ENCODE measurements at regions not wholly inside any gene's neighbourhood (a gene's known extent, or its start where the extent isn't known, plus 50 kb on each side); places are given as distances from the start of the nearest gene placed in this dataset.
A peak's percentile ranks its signal among the peaks of the same experiment; 100 is the strongest.

DNA sequence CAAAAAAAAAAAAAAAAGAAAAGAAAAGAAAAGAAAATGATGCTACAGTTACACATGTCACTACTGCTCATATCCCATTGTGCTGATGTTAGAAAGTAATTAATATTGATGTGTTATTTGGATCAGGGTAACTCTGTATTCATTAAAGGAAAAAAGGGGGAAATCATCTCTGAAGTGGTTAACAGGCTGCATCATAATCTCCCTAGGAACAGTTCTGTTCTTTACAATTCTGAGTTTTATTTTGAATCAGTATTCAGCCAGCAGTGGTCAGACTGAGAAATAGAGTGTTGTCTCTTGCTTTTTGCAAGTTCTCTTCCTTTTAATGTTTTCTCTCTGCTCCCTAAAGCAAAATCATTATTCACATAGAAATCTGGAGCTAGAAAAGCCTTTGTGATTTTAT lies 128.6 kb upstream of the CRY1 start:
- TF ChIP-seq, protein P1, sequence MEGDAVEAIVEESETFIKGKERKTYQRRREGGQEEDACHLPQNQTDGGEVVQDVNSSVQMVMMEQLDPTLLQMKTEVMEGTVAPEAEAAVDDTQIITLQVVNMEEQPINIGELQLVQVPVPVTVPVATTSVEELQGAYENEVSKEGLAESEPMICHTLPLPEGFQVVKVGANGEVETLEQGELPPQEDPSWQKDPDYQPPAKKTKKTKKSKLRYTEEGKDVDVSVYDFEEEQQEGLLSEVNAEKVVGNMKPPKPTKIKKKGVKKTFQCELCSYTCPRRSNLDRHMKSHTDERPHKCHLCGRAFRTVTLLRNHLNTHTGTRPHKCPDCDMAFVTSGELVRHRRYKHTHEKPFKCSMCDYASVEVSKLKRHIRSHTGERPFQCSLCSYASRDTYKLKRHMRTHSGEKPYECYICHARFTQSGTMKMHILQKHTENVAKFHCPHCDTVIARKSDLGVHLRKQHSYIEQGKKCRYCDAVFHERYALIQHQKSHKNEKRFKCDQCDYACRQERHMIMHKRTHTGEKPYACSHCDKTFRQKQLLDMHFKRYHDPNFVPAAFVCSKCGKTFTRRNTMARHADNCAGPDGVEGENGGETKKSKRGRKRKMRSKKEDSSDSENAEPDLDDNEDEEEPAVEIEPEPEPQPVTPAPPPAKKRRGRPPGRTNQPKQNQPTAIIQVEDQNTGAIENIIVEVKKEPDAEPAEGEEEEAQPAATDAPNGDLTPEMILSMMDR (IDR thresholded peaks at IDR 0.05; ENCODE audit: control insufficient read depth, insufficient read depth, low read depth, low read length, missing control alignments): no peak
- H3K4me3 ChIP-seq (ENCODE audit: control insufficient read depth, low read depth, low read length): no peak overlapping the region
- no peak for DNase-seq (ENCODE audit: low read depth)

DNA sequence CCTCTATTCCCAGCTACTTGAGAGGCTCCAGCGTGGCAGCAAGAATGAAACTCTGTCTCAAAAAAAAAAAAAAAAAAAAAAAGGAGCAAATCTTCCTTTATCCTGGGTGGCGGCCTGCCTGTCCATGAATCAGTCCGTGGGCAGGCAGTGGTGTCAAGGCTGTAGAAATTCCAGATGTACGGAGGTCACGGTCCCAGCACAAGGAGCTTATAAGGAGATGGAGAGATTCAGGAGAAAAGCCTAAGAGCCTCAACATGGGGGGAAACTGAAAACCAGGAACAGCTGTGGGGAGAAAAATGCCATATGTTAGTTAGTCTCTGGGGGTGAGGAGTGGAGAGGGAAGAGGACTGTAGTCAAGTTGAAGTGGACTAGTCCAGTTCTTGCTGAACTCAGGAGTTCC lies 130.5 kb upstream of the CRY1 start:
- no peak overlapping the region for H3K4me3 ChIP-seq (ENCODE audit: control insufficient read depth, low read depth, low read length)
- TF ChIP-seq, protein P1 (IDR thresholded peaks at IDR 0.05; ENCODE audit: control insufficient read depth, insufficient read depth, low read depth, low read length, missing control alignments): no peak
- DNase-seq (ENCODE audit: low read depth): peak; percentile 14

DNA sequence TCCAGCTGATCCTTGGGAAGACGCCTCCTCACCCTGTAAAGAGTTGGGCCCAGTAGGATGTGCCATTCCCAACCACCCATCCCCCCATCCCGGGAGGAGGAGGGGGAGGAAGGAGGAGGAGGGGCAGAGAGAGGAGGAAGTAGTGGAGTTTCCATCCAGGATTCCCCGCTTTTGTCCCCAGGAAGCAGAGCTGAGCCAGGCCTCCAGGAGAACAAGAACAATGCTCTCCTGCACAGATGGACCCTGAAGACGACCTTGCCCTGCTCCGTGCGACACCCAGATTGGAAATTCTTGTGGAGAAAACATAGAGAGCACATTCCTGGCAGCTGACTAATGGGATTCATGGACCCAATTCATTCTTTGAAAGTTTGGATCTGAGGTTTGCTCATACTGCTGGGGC lies 132.3 kb upstream of the CRY1 start:
- DNase-seq (ENCODE audit: low read depth): no peak
- H3K4me3 ChIP-seq (ENCODE audit: control insufficient read depth, low read depth, low read length): no peak overlapping the region
- TF ChIP-seq, protein P1 (IDR thresholded peaks at IDR 0.05; ENCODE audit: control insufficient read depth, insufficient read depth, low read depth, low read length, missing control alignments): no peak

DNA sequence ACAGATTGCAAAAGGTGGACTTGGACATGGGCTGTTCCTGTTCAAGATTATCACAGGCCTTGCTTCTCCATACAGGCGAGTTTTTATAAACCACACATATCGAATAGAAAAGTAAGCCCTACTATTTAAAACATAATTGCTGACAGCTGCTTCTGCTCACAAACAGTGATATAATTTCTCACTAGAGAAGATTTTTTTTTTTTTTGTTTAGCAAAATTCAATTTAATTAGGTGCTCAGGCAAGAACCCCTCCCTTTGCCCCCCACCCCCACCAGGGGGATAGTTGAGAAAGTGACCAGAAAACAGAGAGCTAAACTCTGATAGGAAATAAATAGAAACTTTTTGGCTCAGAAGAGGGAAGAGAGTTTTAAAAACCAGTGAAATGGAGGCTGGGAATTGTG lies 132.8 kb upstream of the CRY1 start:
- DNase-seq (ENCODE audit: low read depth): no peak
- no peak overlapping the region for H3K4me3 ChIP-seq (ENCODE audit: control insufficient read depth, low read depth, low read length)
- TF ChIP-seq, protein P1 (IDR thresholded peaks at IDR 0.05; ENCODE audit: control insufficient read depth, insufficient read depth, low read depth, low read length, missing control alignments): no peak

DNA sequence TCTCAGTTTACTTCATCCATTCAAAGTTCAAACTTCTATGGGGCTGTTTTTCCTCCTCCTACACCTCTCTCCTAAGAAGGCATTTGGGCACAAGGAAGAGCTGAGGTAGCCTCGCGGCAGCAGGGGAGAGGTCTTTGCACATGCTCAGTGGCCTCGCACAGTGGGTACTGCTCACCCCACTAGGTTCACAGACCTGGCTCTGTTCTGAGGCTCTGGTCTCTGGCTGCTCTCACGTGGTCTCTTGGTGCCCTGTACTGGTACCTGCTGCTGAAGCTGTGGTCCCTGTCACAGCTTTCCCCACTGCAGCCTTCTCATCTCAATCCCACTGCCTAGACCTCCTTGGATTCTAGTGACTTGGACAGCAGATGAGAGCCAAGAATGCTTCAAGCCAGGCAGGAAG lies 134.7 kb upstream of the CRY1 start:
- DNase-seq (ENCODE audit: low read depth): no peak
- no peak overlapping the region for H3K4me3 ChIP-seq (ENCODE audit: control insufficient read depth, low read depth, low read length)
- TF ChIP-seq, protein P1 (IDR thresholded peaks at IDR 0.05; ENCODE audit: control insufficient read depth, insufficient read depth, low read depth, low read length, missing control alignments): no peak

DNA sequence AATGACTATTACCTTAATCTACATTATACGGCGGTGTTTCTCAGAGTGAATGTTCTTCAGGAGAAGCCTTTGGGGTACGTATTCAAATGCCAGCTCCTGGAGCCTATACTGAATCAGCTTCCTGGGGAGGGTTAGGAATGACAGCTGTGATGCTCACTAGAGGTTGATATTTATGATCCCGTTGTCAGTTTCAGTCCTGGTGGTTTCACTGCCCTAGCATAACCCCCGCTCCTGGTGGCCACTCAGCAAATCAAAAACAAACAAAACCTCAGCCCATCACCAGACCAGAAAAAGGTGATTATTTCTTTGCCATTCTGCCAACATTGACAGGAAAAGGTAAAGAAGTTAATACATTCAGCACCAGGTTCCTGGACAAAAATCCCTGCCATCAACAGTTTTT lies 136.5 kb upstream of the CRY1 start:
- H3K4me3 ChIP-seq (ENCODE audit: control insufficient read depth, low read depth, low read length): no peak overlapping the region
- TF ChIP-seq, protein P1 (IDR thresholded peaks at IDR 0.05; ENCODE audit: control insufficient read depth, insufficient read depth, low read depth, low read length, missing control alignments): no peak
- DNase-seq (ENCODE audit: low read depth): no peak

DNA sequence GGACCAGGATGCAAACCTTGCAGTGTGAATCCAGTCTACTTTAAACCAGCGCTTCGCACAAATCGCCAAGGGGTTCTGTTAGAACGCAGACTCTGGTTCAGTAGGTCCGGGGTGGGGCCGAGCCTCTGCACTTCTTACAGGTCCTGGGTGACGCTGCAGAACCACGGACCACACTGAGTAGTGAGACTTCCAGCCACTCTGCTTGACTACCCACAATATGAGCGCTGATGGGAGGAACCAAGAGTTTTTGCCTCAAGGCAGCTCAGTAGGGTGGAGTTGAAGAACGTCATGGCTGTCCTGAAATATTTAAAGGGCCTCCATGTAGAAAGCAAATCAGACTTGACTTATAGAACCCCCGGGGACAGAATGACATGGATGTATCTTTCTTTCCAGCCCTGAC lies 138.0 kb upstream of the CRY1 start:
- no peak for DNase-seq (ENCODE audit: low read depth)
- TF ChIP-seq, protein P1 (IDR thresholded peaks at IDR 0.05; ENCODE audit: control insufficient read depth, insufficient read depth, low read depth, low read length, missing control alignments): no peak
- no peak overlapping the region for H3K4me3 ChIP-seq (ENCODE audit: control insufficient read depth, low read depth, low read length)

Data from AG09309 (cell line).